Frontal cortex (tissue), 3 donors: ENCODE measurements at regions not wholly inside any gene's neighbourhood (a gene's known extent, or its start where the extent isn't known, plus 50 kb on each side); places are given as distances from the start of the nearest gene placed in this dataset.
"Not testable (repeated sequence)": the region's sequence is repeated elsewhere in the genome, so short reads cannot be mapped to it uniquely, and the experiment has no call there.

Source experiments
- DNase-seq, 2 donors: peaks; one replicate each; pipeline ENCODE4 v3.0.0; 2012; ENCODE audit warnings: low spot score in 2 of 2
- FAIRE-seq: peaks from 2 replicates; lab custom pipeline; 2012; peaks lifted over from hg19 to GRCh38; lab: Jason Lieb, UNC
- donor health status: control.
- donor health status: control.
- donor health status: control.

DNA sequence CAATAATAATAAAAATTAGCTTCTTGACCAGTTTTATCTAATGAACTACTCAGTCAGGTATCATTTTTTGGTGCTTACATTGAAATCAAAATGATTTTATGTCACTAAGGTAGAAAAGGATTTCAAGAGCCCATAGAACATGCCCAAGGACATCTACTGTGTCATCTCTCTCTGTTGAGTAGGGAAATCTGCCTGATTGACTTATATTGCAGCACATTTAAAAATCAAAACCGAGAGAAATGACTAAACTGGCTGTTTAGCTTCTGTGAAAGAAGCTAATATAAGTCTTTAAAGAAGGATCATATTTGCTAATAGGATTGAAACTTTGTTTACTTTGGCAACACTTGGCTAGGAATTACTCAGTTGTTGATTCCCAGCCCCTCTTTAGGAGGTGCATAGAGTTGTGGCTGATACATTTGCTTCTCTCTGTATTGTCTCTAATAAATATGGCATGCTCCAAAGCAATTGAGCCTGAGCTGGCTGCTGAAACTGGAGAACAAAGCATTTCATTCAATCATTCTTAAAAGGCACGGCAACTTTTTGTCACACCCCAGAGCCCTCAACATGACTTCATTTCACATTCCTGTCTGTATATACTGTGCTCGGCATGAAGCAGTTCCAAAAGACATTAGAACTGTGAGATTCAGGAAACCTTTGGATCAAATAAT lies 1096.9 kb upstream of the POT1 start:
- no peak for FAIRE-seq
- DNase-seq: no peak

DNA sequence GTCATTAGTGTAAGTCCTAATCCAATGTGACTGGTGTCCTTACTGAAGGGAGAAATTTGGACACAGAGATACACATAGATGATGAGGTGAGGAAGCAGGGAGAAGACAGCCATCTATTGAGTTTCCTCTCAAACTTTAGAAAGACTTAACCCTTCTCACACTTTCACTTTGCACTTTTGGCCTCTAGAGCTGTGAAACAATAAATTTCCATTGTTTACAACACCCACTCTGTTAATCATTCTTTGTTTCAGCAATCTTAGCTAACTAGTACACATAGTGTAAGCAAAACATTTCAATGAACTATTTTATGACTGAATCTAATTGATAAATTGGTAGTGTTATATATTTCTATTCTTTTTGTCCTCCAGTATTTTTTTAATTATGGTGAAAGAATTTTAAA lies 1092.8 kb upstream of the POT1 start:
- FAIRE-seq: no peak
- DNase-seq: no peak

DNA sequence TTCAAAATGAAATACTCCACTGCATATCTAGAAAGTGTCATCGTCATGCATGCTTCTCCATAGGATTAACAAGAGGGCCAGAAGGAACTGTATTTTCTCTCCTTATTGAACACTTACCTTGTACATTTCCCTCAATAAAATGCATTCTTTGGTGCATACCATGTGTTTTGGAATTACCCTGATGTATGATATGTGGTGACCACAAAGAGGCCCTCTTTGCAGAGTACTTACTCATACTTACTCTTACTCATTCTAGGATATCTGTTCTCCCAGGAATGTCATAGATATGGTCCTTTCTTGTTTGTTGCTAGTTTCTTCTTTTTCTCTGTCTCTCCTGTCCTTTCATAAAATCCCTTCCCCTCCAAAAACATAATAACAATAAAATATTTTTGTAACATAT lies 1087.1 kb upstream of the POT1 start:
- no peak for FAIRE-seq
- no peak for DNase-seq

DNA sequence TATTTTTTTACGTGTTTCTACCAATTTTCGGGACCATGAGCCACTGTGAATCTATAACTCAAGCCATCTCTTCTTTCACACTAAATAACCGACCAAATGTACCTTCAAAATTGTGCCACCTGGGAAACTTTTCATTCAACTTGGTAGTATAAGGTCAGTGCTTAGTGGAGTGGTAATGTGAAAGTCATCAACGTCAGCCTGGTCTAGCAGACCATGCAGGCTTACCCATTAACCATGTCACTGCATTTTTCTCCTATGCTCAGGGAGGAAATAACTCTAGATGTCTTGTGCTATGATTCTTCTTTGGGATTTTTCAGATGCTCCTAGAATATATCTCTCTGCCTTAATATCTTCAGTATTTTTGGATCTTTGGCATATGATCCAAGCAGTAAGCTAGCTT lies 1075.4 kb upstream of the POT1 start:
- FAIRE-seq (no peak), DNase-seq (no peak)

DNA sequence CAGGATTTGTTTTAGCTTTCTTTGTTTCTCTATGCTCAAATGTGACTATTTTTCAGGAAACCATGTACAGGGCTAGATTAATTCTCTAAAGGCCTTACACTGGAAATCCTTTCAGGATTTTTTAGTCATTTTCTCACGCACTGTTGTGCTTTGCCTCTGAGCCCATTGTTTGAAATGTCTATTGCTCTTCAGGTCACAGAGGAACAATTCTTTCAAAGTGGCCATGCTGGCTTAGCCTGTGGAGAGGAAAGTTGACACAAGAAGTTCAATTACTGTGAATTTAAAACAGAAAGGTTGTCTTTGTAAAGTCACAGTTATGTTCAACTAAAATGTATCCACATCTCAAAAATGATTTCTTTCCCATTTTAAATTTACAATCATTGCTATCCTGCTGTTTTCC lies 1071.7 kb upstream of the POT1 start:
- no peak for FAIRE-seq
- no peak for DNase-seq

DNA sequence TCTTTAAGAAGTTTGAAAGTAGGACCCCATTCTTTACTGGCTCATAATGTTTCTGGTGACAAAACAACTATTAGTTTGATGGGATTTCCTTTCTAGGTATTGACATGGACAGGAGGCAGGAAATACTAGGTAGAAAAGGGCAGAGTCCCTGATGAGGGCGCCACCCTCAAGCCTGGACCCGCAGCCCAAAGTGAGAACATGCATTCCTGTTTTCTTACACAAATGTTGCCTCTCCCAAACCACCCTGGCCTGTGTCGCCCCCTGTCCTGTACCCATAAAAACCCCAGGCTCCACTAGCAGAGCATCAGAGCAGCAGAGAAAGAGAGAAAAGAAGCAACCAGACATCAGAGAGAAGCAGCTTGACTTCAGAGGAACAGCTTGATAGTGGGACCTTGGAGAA lies 1055.2 kb upstream of the POT1 start:
- FAIRE-seq: no peak
- DNase-seq: no peak

DNA sequence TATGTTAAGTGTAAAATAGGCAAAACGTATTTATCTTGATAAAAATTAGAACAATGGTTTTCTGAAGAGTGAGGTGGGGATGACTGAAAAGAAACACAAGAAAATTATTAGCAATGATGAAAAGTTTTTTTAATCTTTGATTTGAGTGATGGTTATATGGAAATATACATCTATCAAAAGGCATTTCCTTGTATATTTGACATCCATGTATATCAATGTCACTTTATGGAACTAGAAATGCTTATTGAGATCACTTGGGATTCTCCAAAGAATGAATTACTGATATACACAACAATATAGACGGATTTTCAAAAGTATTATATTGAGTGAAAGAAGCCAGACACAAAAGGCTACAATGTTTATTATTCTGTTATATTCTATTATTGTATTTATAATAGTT lies 1042.0 kb upstream of the POT1 start:
- no peak for DNase-seq
- FAIRE-seq: no peak

DNA sequence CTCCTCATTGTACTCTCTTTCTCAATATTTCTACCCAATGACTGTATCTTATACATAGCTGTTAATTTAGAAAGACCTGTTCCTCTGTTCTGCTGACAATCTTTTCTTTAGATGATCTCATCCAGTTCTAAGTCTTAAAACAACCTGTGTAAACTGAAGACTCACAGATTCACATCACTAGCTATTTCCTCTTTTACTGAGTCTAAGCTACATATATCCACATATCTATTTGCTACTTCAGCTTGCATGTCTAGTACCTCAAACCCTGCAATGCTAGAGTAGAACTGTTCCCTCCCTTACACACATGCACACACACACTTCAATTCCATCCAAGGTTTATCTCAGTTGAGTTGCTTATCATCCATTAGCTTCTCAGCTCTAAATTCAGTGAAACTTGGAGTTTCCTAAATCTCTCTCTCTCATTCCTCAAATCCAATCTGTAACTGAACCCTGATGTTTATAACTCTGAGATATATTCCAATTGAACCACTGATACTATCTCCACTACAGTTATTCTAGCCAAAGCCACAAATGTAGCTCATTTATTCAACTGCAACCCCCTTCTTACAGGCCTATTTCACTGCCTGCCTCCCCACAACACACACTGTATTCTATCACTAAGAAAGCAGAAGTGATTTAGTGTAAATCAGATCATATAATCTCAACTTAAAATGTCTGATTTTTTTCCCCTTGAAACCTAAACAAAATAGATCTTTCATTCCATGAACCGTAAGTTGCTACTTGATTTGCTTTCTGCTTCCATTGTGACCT lies 1036.8 kb upstream of the POT1 start:
- FAIRE-seq (no peak), DNase-seq (no peak)

DNA sequence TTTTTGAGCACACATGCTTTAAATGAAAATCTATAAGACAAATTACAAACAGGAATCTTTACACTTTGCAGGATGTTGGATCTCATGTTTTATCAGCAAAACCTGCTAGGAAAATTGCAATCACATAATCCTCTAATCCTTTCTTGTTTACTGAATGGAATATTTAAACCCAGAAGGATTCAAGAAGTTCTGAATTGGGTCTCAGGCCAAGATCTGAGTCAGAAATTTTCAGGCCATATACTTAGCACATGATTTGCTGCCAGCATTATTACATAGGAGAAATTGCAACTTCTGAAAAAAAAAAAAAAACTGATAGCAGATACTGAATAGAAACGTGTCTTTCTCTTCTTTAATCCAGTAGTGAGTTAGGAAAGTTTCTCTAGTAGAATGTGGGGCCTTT lies 1005.3 kb upstream of the POT1 start:
- DNase-seq: no peak
- no peak for FAIRE-seq

DNA sequence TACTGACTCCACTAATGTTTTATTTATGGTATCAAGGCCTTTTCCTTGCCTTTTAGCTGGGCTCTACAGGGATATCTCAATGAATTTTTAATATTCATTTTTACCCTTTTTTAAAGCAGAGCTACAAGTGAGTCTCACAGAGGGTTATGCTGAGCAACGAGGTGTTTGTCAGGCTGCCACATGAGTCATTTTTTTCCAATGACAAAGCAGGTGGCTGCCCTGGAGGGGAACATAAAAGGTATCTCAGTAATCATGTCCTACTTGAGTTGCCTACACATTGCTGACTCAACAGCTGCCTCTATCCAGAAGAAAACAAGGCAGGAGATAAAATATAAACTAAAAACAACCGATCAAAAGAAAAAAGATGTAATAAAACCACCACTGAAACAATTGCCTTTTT lies 1004.9 kb upstream of the POT1 start:
- FAIRE-seq: no peak
- DNase-seq: no peak

DNA sequence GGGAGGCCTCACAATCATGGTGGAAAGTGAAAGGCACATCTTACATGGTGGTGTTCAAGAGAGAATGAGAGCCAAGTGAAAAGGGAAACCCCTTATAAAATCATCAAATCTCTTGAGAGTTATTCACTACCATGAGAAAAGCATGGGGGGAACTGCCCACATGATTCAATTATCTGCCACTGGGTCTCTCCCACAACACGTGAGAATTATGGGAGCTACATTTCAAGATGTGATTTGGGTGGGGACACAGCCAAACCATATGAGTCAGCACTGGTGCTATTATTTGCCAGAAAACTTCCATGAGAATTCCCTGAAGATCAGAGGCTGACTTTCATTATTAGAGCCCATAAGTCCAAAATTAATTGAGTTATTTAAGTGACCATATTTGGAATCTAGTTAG lies 1001.2 kb upstream of the POT1 start:
- DNase-seq (no peak), FAIRE-seq (no peak)

DNA sequence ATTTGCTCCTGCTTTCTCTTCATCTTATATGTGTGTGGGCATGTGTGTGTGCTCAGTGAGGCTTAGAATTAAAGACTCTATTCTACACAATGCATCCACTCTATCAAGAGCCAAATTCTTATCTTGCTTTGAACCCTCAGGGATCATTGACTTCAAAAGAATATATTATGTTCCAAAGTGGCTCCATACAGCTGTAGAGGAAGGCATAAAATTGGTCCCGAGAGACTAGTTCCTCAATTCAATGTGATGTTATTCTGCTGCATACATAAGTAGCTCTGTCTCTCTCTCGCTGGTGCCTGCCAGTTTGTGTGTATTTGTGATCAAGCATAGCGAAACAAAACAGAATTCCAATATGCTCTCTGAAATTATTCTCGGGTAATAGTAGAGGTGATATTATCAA lies 997.9 kb upstream of the POT1 start:
- DNase-seq (no peak), FAIRE-seq (no peak)

DNA sequence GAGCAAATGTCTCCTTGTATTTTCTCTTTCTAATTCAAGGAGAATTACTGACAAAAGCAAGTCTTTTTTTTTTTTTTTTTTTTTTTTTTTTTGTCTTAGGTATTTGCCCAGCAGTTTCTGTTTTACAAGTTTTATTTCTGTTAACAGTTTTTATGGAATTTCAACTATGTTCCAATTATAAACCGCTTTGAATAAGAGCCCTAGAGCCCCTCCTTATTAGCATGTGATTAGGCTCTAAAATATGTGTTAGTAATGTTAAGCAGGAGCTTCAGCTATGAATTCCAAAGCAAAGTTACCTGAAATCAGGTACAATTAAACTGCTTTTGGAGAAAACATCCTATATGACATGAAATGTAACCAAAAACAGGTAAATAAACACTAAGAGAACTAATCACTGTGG lies 997.0 kb upstream of the POT1 start:
- no peak for FAIRE-seq
- no peak for DNase-seq

DNA sequence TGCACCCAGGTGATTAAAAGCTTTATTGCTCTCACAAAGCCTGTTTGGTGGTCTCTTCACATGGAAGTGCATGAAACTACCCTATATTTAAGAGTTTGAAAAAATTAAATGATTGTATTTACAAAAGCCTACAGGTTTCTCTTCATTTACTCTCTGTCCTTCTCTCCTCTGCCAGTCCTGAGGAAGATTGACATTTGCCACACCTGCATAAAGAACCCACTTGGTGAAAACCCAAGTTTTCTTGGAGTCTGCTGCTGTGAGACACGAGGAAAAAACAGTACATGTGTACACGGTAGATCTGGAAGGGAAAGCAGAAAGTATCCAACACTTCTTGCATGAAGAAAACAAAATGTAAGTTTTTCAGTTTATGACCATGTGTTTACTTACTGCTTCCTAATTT lies 994.4 kb upstream of the POT1 start:
- FAIRE-seq: no peak
- no peak for DNase-seq

DNA sequence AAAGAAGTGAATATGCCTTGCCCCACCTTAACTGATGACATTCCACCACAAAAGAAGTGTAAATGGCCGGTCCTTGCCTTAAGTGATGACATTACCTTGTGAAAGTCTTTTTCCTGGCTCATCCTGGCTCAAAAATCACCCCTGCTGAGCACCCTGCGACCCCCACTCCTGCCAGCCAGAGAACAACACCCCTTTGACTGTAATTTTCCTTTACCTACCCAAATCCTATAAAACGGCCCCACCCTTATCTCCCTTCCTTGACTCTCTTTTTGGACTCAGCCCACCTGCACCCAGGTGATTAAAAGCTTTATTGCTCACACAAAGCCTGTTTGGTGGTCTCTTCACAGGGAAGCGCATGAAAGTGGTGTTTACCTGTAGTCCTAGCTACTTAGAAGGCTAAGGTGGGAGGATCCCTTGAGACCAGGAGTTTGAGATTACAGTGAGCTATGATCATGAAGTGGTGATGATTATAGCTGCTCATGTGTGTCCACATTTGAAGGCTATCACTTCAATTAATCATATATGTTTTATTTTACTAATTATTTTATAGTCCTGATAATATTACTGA lies 985.8 kb upstream of the POT1 start:
- DNase-seq: not testable (repeated sequence)

DNA sequence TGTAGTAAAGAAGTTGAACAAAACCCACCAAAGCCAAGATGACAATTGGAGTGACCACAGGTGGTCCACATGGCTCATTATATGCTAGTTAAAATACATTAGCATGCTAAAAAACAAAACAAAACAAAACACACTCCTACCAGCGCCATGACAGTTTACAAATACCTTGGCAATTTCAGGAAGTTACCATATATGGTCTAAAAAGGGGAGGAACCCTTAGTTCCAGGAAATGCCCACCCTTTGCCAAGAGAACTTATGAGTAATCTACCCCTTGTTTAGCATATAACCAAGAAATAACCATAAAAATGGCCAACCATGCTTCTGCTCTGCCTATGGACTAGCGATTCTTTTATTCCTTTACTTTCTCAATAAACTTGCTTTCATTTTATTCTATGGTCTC lies 979.1 kb upstream of the POT1 start:
- FAIRE-seq: no peak

More for the DNA sequence above, 985.8 kb upstream of the POT1 start:
- not testable (repeated sequence) for FAIRE-seq

DNA sequence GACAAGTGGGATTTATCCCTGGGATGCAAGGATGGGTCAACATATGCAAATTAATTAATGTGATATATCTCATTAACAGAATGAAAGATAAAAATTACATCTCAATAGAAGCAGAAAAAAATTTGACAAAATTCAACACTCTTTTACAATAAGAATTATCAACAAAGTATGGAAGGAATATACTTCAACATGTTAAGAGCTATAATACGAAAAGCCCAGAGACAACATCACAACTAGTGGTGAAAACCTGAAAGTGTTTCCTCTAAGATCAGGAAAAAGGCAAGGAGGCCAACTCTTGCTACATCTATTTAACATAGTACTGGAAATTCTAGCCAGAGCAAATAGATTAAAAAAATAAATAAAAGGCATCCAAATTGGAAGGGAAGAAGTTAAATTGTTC lies 970.0 kb upstream of the POT1 start:
- FAIRE-seq (no peak), DNase-seq (no peak)

More for the DNA sequence above, 979.1 kb upstream of the POT1 start:
- DNase-seq: no peak

DNA sequence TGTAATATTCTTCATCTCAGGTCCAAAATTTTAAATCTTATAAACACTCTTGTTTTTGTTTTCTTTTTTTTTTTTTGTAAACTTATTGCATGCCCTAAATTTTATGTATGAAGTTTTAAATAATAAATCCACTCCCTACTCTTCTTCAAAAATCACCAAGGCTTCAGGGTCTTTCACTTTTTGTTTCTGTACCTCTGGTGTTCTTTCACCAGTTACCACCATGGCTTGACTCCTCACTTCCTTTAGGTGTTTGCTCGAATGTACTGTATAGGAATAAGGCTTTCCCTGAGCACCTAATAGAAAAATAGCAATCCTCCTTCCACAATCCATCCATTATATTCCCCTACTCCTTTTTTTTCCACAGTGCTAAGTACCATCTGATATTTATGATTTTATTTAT lies 962.8 kb upstream of the POT1 start:
- no peak for FAIRE-seq
- no peak for DNase-seq

DNA sequence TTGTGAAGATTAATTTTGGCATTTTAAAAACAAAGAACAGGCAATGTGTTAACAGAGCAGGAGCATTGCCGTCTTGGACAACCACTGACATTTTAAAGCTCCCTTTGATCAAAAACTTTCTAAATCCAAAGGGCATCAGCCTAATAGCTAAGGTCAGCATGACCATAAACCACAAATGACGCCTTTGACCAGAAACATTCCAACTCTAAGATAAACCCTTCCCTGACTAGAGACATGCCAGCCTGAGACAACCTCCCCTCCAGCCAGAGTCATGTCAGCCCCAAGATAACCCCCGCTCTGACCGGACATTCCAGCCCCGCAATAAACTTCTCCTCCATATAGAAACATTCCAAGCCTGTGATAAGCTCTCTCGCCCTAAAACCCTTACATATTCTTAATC lies 949.4 kb upstream of the POT1 start:
- FAIRE-seq (no peak), DNase-seq (no peak)

DNA sequence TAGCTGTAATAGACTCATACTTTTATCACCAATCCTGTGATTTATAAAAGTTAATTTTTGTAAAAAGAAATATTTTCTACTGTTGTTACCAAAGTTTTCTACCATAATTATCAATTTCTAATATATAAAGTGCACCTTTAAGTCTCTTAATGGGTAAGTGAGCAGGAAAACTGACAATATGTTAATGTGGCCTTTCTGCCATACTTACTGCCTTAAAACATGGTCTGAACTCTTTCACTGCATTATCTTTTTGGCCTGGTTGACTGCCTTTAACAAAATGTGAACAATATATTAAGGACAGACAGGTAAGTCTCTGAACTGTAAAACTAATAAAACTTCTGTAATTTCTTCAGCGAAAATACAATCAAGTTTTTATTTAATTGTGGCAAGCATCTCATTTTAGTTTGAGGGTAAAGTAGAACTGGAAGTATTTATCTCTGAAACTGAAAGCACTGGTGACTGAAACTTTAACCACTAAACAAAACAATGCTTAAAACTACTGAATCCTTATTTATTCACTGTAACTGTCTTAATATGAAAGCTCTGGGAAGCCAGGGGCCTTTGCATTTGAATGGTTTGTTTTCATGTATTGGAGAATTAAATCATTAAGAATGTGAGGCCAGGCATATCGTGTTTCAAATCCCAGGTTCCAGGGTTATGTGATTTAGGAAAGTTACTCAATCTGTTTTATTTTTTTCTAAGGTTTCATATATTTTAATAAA lies 948.8 kb upstream of the POT1 start:
- DNase-seq (no peak), FAIRE-seq (no peak)

DNA sequence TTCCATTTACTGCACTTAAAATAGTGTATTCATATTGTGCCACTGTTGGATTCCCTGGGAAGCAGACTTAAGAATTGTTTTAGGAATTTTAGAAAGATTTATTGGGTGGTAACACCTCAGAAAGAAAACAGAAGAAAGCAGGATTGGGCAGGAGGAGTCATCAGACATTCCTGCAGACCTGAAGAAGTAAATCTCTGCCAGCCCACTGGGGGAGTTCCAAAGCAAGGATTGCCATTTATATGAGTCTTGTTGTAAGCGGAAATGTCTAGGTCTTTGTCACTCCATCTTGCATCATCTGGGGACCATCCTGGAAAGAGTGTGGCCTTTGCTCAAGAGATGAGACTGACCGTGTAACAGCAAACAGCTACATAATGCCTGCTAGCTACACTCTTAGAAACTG lies 947.6 kb upstream of the POT1 start:
- FAIRE-seq (no peak), DNase-seq (no peak)
